Liver (tissue), 2 donors: ENCODE measurements at regions not wholly inside any gene's neighbourhood (a gene's known extent, or its start where the extent isn't known, plus 50 kb on each side); places are given as distances from the start of the nearest gene placed in this dataset.

Source experiments
- CTCF ChIP-seq: fragments of 150-350 bp; IDR thresholded peaks from 2 replicates; pipeline ENCODE4 v1.5.1; 2017; ENCODE audit warnings: improper control_type of control experiment, low read depth, low read length; ENCODE audit not compliant: missing input control
- YY1 ChIP-seq: IDR thresholded peaks from 2 replicates; pipeline ENCODE4 v1.6.1; 2016; ENCODE audit warnings: antibody characterized with exemption, mild to moderate bottlenecking
- donor health status: healthy.

DNA sequence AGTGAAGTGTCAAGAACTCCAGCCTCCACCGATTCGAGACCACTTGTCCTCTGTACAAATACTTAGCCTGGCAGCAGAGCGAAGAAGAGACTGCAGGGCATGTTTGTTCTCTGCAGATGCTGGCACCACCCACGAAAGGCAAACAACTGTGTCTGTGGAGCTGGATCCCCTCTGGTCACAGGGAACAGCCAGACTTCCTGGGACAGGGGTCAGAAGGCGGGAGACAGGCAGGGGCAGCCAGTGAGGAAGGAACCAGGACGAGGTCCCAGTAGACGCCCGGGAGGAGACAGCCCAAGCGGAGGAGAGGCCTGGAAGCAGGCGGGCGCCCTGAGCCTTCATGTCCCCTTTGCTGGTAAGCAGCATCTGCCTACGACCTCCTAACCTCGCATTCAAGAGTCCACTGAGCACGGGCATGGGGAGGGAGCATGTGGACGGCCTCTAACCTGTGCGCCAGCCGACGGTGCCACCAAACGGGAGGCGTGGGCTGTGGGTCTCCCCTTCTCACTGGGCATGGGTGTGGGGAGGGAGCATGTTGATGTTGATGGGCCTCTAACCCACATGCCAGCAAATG is 265.5 kb downstream of the DLL1 start:
- no peak for TF ChIP-seq CTCF
- TF ChIP-seq YY1 = no peak
